HCT116 (cell line): ENCODE measurements at regions not wholly inside any gene's neighbourhood (a gene's known extent, or its start where the extent isn't known, plus 50 kb on each side); places are given as distances from the start of the nearest gene placed in this dataset.
"Not testable (repeated sequence)": the region's sequence is repeated elsewhere in the genome, so short reads cannot be mapped to it uniquely, and the experiment has no call there.

Experiments
- ATAC-seq: fragments of 200-7000 bp; cut with Tn5 transposase; 2 replicates; pipeline ENCODE4 v1.9.1; 2020; ENCODE audit warnings: mild to moderate bottlenecking, moderate library complexity
- BruUV-seq: library from RNA; stranded (reverse); fragments of 400-500 nt; replicated peaks from 2 replicates; lab custom pipeline; 2021; lab: Mats Ljungman, UMichigan
- CTCF ChIA-PET: fragments of 300-600 bp; sonication (Branson Sonifier 250); formaldehyde crosslinking; loops from one replicate; lab custom pipeline; 2021; ENCODE audit warnings: antibody characterized with exemption; lab: Charles Lee
- POLR2A ChIA-PET: fragments of 300-600, 350-600 bp; sonication (Branson Sonifier 250); formaldehyde crosslinking; loops from one replicate; lab custom pipeline; 2021; ENCODE audit warnings: antibody characterized with exemption; lab: Charles Lee
- RAD21 ChIA-PET, 2 experiments: fragments of 300-600 bp; sonication (Branson Sonifier 250); formaldehyde crosslinking; loops; one replicate each; lab custom pipeline; 2023; ENCODE audit warnings: low total read pairs in 2 of 2; ENCODE audit not compliant: uncharacterized antibody in 2 of 2, unreplicated experiment in 2 of 2, low non-redundant PET in 1 of 2; lab: Charles Lee
- DNase-seq: peaks from one replicate; pipeline ENCODE4 v3.0.0-alpha.2; 2010; ENCODE audit warnings: low read depth, low spot score
- H2AFZ ChIP-seq: fragments of 200-600 bp; shearing (Covaris generic), sonication (generic); 2 replicates; pipeline ENCODE4 v1.6.1; 2017; ENCODE audit warnings: low read depth, mixed run types, mixed read lengths, antibody characterized with exemption, low read length; ENCODE audit not compliant: poor library complexity, severe bottlenecking
- H3K27ac ChIP-seq: 2 replicates; pipeline ENCODE4 v1.5.1; 2012; ENCODE audit warnings: low read depth, low read length
- H3K27me3 ChIP-seq: fragments of 200-600 bp; sonication (generic); 2 replicates; pipeline ENCODE4 v1.6.1; 2016; ENCODE audit warnings: mixed run types, low read length, mixed read lengths; ENCODE audit not compliant: insufficient read depth
- H3K36me3 ChIP-seq, 2 experiments: fragments of 200-500 bp in 1 of 2; fragments of 200-600 bp in 1 of 2; sonication (Bioruptor generic) in 1 of 2; sonication (generic) in 1 of 2; 2 replicates each; pipeline versions ENCODE4 v1.5.1 to v1.6.1; 2014 to 2016; ENCODE audit warnings: low read length in 2 of 2, inconsistent platforms in 1 of 2, mixed read lengths in 1 of 2, mixed run types in 1 of 2; ENCODE audit not compliant: insufficient read depth in 2 of 2, control insufficient read depth in 1 of 2
- H3K4me1 ChIP-seq, 2 experiments: fragments of 200-600 bp in 1 of 2; sonication (generic) in 1 of 2; 2 replicates each; pipeline versions ENCODE4 v1.5.1 to v1.6.1; 2012 to 2017; ENCODE audit warnings: low read length in 2 of 2, inconsistent platforms in 1 of 2, mild to moderate bottlenecking in 1 of 2, mixed read lengths in 1 of 2, mixed run types in 1 of 2, moderate library complexity in 1 of 2; ENCODE audit not compliant: insufficient read depth in 2 of 2, control insufficient read depth in 1 of 2
- H3K4me2 ChIP-seq: fragments of 200-600 bp; sonication (generic); 2 replicates; pipeline ENCODE4 v1.6.1; 2017; ENCODE audit warnings: mixed run types, low read length, mixed read lengths
- H3K4me3 ChIP-seq, 2 experiments: fragments of 200-600 bp in 1 of 2; sonication (generic) in 1 of 2; replicated peaks in 1 of 2; 2 replicates each; pipeline ENCODE4 v1.5.1; 2011 to 2016; ENCODE audit warnings: low read length in 2 of 2, control low read depth in 1 of 2, low read depth in 1 of 2, mild to moderate bottlenecking in 1 of 2, mixed read lengths in 1 of 2, mixed run types in 1 of 2
- H3K79me2 ChIP-seq: fragments of 200-600 bp; sonication (generic); 2 replicates; pipeline ENCODE4 v1.6.1; 2017; ENCODE audit warnings: mild to moderate bottlenecking, mixed run types, low read length, moderate library complexity, mixed read lengths; ENCODE audit not compliant: insufficient read depth
- H3K9ac ChIP-seq: fragments of 200-600 bp; sonication (generic); 2 replicates; pipeline ENCODE4 v1.6.1; 2016; ENCODE audit warnings: low read length, mixed read lengths
- H3K9me2 ChIP-seq: fragments of 200-600 bp; sonication (generic), shearing (Covaris generic); 2 replicates; pipeline ENCODE4 v1.6.1; 2017; ENCODE audit warnings: mixed run types, mild to moderate bottlenecking, moderate library complexity; ENCODE audit not compliant: insufficient read depth
- H3K9me3 ChIP-seq, 2 experiments: fragments of 200-500 bp in 1 of 2; fragments of 200-600 bp in 1 of 2; sonication (Bioruptor generic) in 1 of 2; sonication (generic) in 1 of 2; 2 replicates each; pipeline ENCODE4 v1.6.1; 2014 to 2017; ENCODE audit warnings: low read length in 2 of 2, mixed read lengths in 2 of 2, inconsistent platforms in 1 of 2, low read depth in 1 of 2, mild to moderate bottlenecking in 1 of 2, mixed run types in 1 of 2, moderate library complexity in 1 of 2; ENCODE audit not compliant: control insufficient read depth in 1 of 2, insufficient read depth in 1 of 2
- H4K20me1 ChIP-seq: fragments of 200-600 bp; sonication (generic), shearing (Covaris generic); 2 replicates; pipeline ENCODE4 v1.6.1; 2017; ENCODE audit warnings: mixed run types, mild to moderate bottlenecking, moderate library complexity; ENCODE audit not compliant: insufficient read depth
- JUND ChIP-seq: IDR thresholded peaks from 2 replicates; pipeline ENCODE4 v1.6.1; 2012
- MAX ChIP-seq: IDR thresholded peaks from 2 replicates; pipeline ENCODE4 v1.6.1; 2012
- POLR2A ChIP-seq: IDR thresholded peaks from 2 replicates; pipeline ENCODE4 v1.7.0; 2011; ENCODE audit warnings: borderline replicate concordance; ENCODE audit not compliant: insufficient read depth, insufficient read length; ENCODE audit errors: extremely low read depth
- RAD21 ChIP-seq: IDR thresholded peaks from 2 replicates; pipeline ENCODE4 v1.6.1; 2012; ENCODE audit warnings: low read depth, mild to moderate bottlenecking
- SIN3A ChIP-seq: IDR thresholded peaks from 2 replicates; pipeline ENCODE4 v1.6.1; 2012; ENCODE audit warnings: low read depth
- SP1 ChIP-seq: IDR thresholded peaks from 2 replicates; pipeline ENCODE4 v1.6.1; 2012; ENCODE audit warnings: low read depth
- YY1 ChIP-seq: IDR thresholded peaks from 2 replicates; pipeline ENCODE4 v1.6.1; 2011; ENCODE audit warnings: low read length, low read depth, moderate library complexity, mild to moderate bottlenecking; ENCODE audit not compliant: insufficient replicate concordance; ENCODE audit errors: extremely low read depth
- ZFX ChIP-seq: fragments of 450-650 bp; IDR thresholded peaks from 2 replicates; pipeline ENCODE4 v1.6.1; 2017
- ZNF274 ChIP-seq: fragments of 200-500 bp; sonication (Bioruptor generic); IDR thresholded peaks from 2 replicates; pipeline ENCODE4 v1.6.1; 2014; ENCODE audit warnings: mild to moderate bottlenecking, low read depth, low read length, inconsistent platforms
- intact Hi-C: fragments of 100-400 bp; cut with micrococcal nuclease; formaldehyde crosslinking; loops from 2 replicates; pipeline ENCODE4 v1.10.0; 2022
- TF ChIP-seq, protein P1 (sequence below): IDR thresholded peaks from 2 replicates; pipeline ENCODE4 v1.6.1; 2011; ENCODE audit warnings: mild to moderate bottlenecking, low read length, moderate library complexity; ENCODE audit not compliant: insufficient replicate concordance; ENCODE audit errors: extremely low read depth
- TF ChIP-seq, protein P2 (sequence below): IDR thresholded peaks from 2 replicates; pipeline ENCODE4 v1.6.1; 2012

DNA sequence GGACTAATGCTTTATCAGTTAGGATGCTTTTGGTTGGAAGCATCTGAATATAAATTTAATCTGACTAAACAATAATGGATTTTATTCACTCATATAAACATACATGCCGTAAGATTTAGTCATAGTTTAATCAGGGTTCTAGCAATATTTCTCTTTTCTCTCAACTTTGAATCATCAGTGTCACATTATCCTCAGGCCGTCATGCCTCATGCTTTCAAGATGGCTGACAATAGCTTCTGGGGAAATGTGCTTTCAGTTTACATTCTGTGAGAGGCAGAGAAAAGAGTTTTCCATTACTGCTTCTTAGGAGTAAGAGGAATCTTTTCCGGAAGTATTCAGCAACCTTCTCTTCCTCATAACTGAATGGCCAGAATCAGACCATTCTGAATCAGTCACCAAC is 162.2 kb downstream of the GJA1 start:
- TF ChIP-seq POLR2A (no peak), MAX (no peak), SIN3A (no peak), YY1 (no peak), SP1 (no peak), JUND (no peak), ZFX (no peak), RAD21 (no peak), ZNF274 (no peak)
- TF ChIP-seq, protein P1, sequence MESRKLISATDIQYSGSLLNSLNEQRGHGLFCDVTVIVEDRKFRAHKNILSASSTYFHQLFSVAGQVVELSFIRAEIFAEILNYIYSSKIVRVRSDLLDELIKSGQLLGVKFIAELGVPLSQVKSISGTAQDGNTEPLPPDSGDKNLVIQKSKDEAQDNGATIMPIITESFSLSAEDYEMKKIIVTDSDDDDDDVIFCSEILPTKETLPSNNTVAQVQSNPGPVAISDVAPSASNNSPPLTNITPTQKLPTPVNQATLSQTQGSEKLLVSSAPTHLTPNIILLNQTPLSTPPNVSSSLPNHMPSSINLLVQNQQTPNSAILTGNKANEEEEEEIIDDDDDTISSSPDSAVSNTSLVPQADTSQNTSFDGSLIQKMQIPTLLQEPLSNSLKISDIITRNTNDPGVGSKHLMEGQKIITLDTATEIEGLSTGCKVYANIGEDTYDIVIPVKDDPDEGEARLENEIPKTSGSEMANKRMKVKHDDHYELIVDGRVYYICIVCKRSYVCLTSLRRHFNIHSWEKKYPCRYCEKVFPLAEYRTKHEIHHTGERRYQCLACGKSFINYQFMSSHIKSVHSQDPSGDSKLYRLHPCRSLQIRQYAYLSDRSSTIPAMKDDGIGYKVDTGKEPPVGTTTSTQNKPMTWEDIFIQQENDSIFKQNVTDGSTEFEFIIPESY = no peak
- TF ChIP-seq, protein P2, sequence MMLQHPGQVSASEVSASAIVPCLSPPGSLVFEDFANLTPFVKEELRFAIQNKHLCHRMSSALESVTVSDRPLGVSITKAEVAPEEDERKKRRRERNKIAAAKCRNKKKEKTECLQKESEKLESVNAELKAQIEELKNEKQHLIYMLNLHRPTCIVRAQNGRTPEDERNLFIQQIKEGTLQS = no peak
- no peak for DNase-seq
- no TSS peak for BruUV-seq
- H3K27me3 ChIP-seq = no peaks in the 10 kb centered on the region
- no peaks in the 10 kb centered on the region for H3K79me2 ChIP-seq
- no peaks in the 10 kb centered on the region for H3K36me3 ChIP-seq
- H3K4me3 ChIP-seq = no peak overlapping the region
- peak overlapping the region; percentile 75 for H2AFZ ChIP-seq
- H3K9me3 ChIP-seq = no peaks in the 10 kb centered on the region
- intact Hi-C loops = no loop called here
- H3K27ac ChIP-seq = no peak overlapping the region
- ChIA-PET RAD21 (no interaction called here), CTCF (no interaction called here), POLR2A (no interaction called here)
- no peaks in the 10 kb centered on the region for H3K9me2 ChIP-seq
- no peaks in the 10 kb centered on the region for H3K4me1 ChIP-seq
- no peaks in the 10 kb centered on the region for H4K20me1 ChIP-seq
- no peak for ATAC-seq
- H3K9ac ChIP-seq = no peak overlapping the region
- H3K4me2 ChIP-seq = no peak overlapping the region

DNA sequence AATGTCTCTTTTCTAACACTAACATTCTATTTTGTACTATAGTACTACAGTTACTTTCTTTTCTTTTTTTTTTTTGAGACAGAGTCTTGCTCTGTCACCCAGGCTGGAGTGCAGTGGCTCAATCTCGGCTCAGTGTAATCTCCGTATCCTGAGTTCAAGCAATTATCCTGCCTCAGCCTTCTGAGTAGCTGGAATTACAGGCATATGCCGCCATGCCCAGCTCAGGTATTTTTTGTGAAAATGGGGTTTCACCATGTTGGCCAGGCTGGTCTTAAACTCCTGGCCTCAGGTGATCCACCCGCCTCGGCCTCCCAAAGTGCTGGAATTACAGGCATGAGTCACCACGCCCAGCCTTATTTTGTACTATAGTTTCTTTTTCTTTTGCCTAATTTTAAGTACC is 163.9 kb downstream of the GJA1 start:
- H3K36me3 ChIP-seq, H3K9ac ChIP-seq, DNase-seq, H3K4me2 ChIP-seq, RAD21 ChIA-PET, H3K9me3 ChIP-seq, H3K79me2 ChIP-seq, H3K27ac ChIP-seq, ATAC-seq, POLR2A ChIA-PET, CTCF ChIA-PET, intact Hi-C loops, H3K9me2 ChIP-seq, BruUV-seq, H3K4me3 ChIP-seq, H3K27me3 ChIP-seq, H4K20me1 ChIP-seq, H3K4me1 ChIP-seq: not testable (repeated sequence)
- H2AFZ ChIP-seq = peak overlapping the region; percentile 37
